ENCODE measurements at regions not wholly inside any gene's neighbourhood (a gene's known extent, or its start where the extent isn't known, plus 50 kb on each side); places are given as distances from the start of the nearest gene placed in this dataset.

DNA sequence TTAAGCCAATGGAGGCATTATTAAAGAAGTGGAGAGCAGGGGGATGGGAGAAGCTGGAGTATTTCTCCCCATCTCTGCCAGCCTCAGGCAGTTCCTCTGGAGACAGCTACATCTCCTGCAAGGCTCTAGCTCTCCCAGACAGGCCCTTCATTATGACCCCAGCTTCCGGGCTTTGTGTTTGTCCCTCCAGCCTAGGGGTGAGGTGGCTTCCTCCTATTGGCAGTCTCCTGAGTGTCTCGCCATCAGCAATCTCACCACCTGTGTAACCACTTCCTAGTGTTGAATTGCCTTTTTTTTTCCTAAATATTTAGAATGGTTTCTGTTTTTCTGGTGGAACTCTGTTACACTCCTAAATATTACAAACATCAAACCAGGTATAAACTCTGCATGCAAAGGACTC is 122.3 kb downstream of the FAM174B start:
- DNase-seq (ENCODE audit: low read depth, low spot score), result no peak
- H3K9ac ChIP-seq (ENCODE audit: control insufficient read depth, extremely low read depth, insufficient read depth, low read length), result no peak overlapping the region
- dilution Hi-C loops (cut with MboI; ENCODE audit: extremely low pct_ligation_motif_present, low sequenced_read_pairs), result no loop called here
- H3K4me3 ChIP-seq (ENCODE audit: control insufficient read depth in 2 of 3, extremely low read depth in 1 of 3, insufficient read depth in 2 of 3, low read depth in 1 of 3, low read length in 3 of 3), result no peak overlapping the region
- H3K4me2 ChIP-seq (ENCODE audit: control insufficient read depth, extremely low read depth, insufficient read depth, low read depth, low read length), result no peak overlapping the region
- H4K20me1 ChIP-seq (ENCODE audit: control insufficient read depth, extremely low read depth, insufficient read depth, low read length), result no peaks in the 10 kb centered on the region
- H3K27me3 ChIP-seq (ENCODE audit: control insufficient read depth, extremely low read depth, insufficient read depth, low read length), result no peaks in the 10 kb centered on the region
- no peak overlapping the region for H2AFZ ChIP-seq (ENCODE audit: control insufficient read depth, low read length)
- no peak overlapping the region for H3K27ac ChIP-seq (ENCODE audit: control insufficient read depth, insufficient read depth, low read length)
- no peaks in the 10 kb centered on the region for H3K9me1 ChIP-seq (ENCODE audit: control insufficient read depth, extremely low read depth, insufficient read depth, low read length)
- no peaks in the 10 kb centered on the region for H3K36me3 ChIP-seq (ENCODE audit: control insufficient read depth in 2 of 2, extremely low read depth in 1 of 2, insufficient read depth in 2 of 2, low read length in 2 of 2)
- H3K9me3 ChIP-seq (ENCODE audit: control insufficient read depth, low read depth, low read length), result no peaks in the 10 kb centered on the region
- H3K79me2 ChIP-seq (ENCODE audit: control insufficient read depth, insufficient read depth, low read length), result no peaks in the 10 kb centered on the region
- TF ChIP-seq EZH2 (IDR thresholded peaks at IDR 0.05; ENCODE audit: low read length), result no peak
- no peak for TF ChIP-seq CTCF (optimal IDR thresholded peaks at IDR 0.05 in 1 of 3, IDR thresholded peaks at IDR 0.05 in 1 of 3, conservative IDR thresholded peaks at IDR 0.05 in 1 of 3; ENCODE audit: extremely low read depth in 1 of 3, insufficient read depth in 2 of 3, low read length in 3 of 3)
- no peaks in the 10 kb centered on the region for H3K4me1 ChIP-seq (ENCODE audit: control insufficient read depth, extremely low read depth, insufficient read depth, low read length)
- FAIRE-seq, result no peak

DNA sequence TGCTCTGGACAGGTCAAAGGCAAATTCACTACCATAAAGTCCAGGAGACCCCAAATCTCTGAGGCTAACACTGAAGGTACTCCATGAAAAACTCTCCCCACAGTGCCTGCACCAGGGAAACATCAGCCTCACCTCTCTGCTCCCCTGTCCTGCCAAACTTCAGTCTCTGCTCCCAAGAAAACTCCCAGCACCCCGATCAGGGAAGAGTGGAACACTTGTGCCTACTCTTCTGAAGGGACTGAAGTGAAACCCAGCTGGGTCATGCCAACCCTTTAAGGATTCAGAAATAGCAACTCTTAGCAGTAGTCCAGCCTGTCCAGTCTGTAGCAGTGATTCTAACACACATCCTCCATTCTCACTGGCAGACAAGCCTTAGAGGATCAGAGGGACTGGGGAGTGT is 124.2 kb downstream of the FAM174B start:
- H2AFZ ChIP-seq (ENCODE audit: control insufficient read depth, low read length), result no peak overlapping the region
- FAIRE-seq, result no peak
- no peaks in the 10 kb centered on the region for H3K4me1 ChIP-seq (ENCODE audit: control insufficient read depth, extremely low read depth, insufficient read depth, low read length)
- H3K9me3 ChIP-seq (ENCODE audit: control insufficient read depth, low read depth, low read length), result no peaks in the 10 kb centered on the region
- H3K27ac ChIP-seq (ENCODE audit: control insufficient read depth, insufficient read depth, low read length), result no peak overlapping the region
- no peak for TF ChIP-seq EZH2 (IDR thresholded peaks at IDR 0.05; ENCODE audit: low read length)
- TF ChIP-seq CTCF (optimal IDR thresholded peaks at IDR 0.05 in 1 of 3, IDR thresholded peaks at IDR 0.05 in 1 of 3, conservative IDR thresholded peaks at IDR 0.05 in 1 of 3; ENCODE audit: extremely low read depth in 1 of 3, insufficient read depth in 2 of 3, low read length in 3 of 3), result no peak
- H3K4me2 ChIP-seq (ENCODE audit: control insufficient read depth, extremely low read depth, insufficient read depth, low read depth, low read length), result no peak overlapping the region
- H3K9ac ChIP-seq (ENCODE audit: control insufficient read depth, extremely low read depth, insufficient read depth, low read length), result no peak overlapping the region
- dilution Hi-C loops (cut with MboI; ENCODE audit: extremely low pct_ligation_motif_present, low sequenced_read_pairs), result no loop called here
- no peaks in the 10 kb centered on the region for H3K9me1 ChIP-seq (ENCODE audit: control insufficient read depth, extremely low read depth, insufficient read depth, low read length)
- H3K36me3 ChIP-seq (ENCODE audit: control insufficient read depth in 2 of 2, extremely low read depth in 1 of 2, insufficient read depth in 2 of 2, low read length in 2 of 2), result no peaks in the 10 kb centered on the region
- H4K20me1 ChIP-seq (ENCODE audit: control insufficient read depth, extremely low read depth, insufficient read depth, low read length), result no peaks in the 10 kb centered on the region
- no peaks in the 10 kb centered on the region for H3K27me3 ChIP-seq (ENCODE audit: control insufficient read depth, extremely low read depth, insufficient read depth, low read length)
- H3K79me2 ChIP-seq (ENCODE audit: control insufficient read depth, insufficient read depth, low read length), result no peaks in the 10 kb centered on the region
- H3K4me3 ChIP-seq (ENCODE audit: control insufficient read depth in 2 of 3, extremely low read depth in 1 of 3, insufficient read depth in 2 of 3, low read depth in 1 of 3, low read length in 3 of 3), result no peak overlapping the region
- no peak for DNase-seq (ENCODE audit: low read depth, low spot score)

Measured in keratinocyte (primary cell).